Trophoblast cell (in vitro differentiated cells and primary cell): ENCODE measurements at regions not wholly inside any gene's neighbourhood (a gene's known extent, or its start where the extent isn't known, plus 50 kb on each side); places are given as distances from the start of the nearest gene placed in this dataset.

Experiments
- DNase-seq, 2 donors: peaks; one replicate each; pipeline ENCODE4 v3.0.0-alpha.2; 2016
- H2AFZ ChIP-seq: 2 replicates; pipeline ENCODE4 v1.6.1; 2013; ENCODE audit warnings: low read length, moderate library complexity, mild to moderate bottlenecking; ENCODE audit not compliant: insufficient read depth, poor library complexity
- H2AK5ac ChIP-seq: 2 replicates; pipeline ENCODE4 v1.6.1; 2013; ENCODE audit warnings: mild to moderate bottlenecking, low read length
- H2BK120ac ChIP-seq: 2 replicates; pipeline ENCODE4 v1.6.1; 2013; ENCODE audit warnings: low read length, mild to moderate bottlenecking, moderate library complexity; ENCODE audit not compliant: insufficient read depth, poor library complexity
- H2BK12ac ChIP-seq: 2 replicates; pipeline ENCODE4 v1.6.1; 2013; ENCODE audit warnings: mild to moderate bottlenecking, low read length, moderate library complexity
- H2BK5ac ChIP-seq: 2 replicates; pipeline ENCODE4 v1.6.1; 2013; ENCODE audit warnings: low read length, low read depth, moderate library complexity, mild to moderate bottlenecking; ENCODE audit not compliant: poor library complexity
- H3K14ac ChIP-seq: 2 replicates; pipeline ENCODE4 v1.6.1; 2013; ENCODE audit warnings: mild to moderate bottlenecking, low read length
- H3K18ac ChIP-seq: 2 replicates; pipeline ENCODE4 v1.6.1; 2013; ENCODE audit warnings: mild to moderate bottlenecking, low read length
- H3K23ac ChIP-seq: 2 replicates; pipeline ENCODE4 v1.6.1; 2013; ENCODE audit warnings: low read length
- H3K27ac ChIP-seq: 2 replicates; pipeline ENCODE4 v1.5.1; 2013; ENCODE audit warnings: low read depth, mild to moderate bottlenecking, inconsistent platforms, low read length, moderate library complexity
- H3K27me3 ChIP-seq: 2 replicates; pipeline ENCODE4 v1.6.1; 2013; ENCODE audit warnings: inconsistent platforms, mild to moderate bottlenecking, low read length, moderate library complexity; ENCODE audit not compliant: insufficient read depth
- H3K36me3 ChIP-seq, 2 experiments: 1 replicate in 1 of 2; 2 replicates in 1 of 2; pipeline ENCODE4 v1.6.1; 2013; ENCODE audit warnings: low read length in 2 of 2, mild to moderate bottlenecking in 2 of 2, moderate library complexity in 1 of 2; ENCODE audit not compliant: insufficient read depth in 2 of 2, control insufficient read depth in 1 of 2
- H3K4ac ChIP-seq: 2 replicates; pipeline ENCODE4 v1.6.1; 2013; ENCODE audit warnings: low read depth, mild to moderate bottlenecking, low read length, moderate library complexity
- H3K4me1 ChIP-seq, 2 experiments: 1 replicate in 1 of 2; 2 replicates in 1 of 2; pipeline ENCODE4 v1.6.1; 2013; ENCODE audit warnings: low read length in 2 of 2, mild to moderate bottlenecking in 2 of 2, moderate library complexity in 1 of 2; ENCODE audit not compliant: insufficient read depth in 2 of 2, control insufficient read depth in 1 of 2
- H3K4me2 ChIP-seq: 2 replicates; pipeline ENCODE4 v1.6.1; 2013; ENCODE audit warnings: inconsistent platforms, mild to moderate bottlenecking, low read length, moderate library complexity
- H3K4me3 ChIP-seq: 2 replicates; pipeline ENCODE4 v1.5.1; 2013; ENCODE audit warnings: mild to moderate bottlenecking, low read depth, low read length, inconsistent platforms
- H3K79me1 ChIP-seq: one replicate; pipeline ENCODE4 v1.6.1; 2013; ENCODE audit warnings: low read length
- H3K79me2 ChIP-seq: 2 replicates; pipeline ENCODE4 v1.6.1; 2013; ENCODE audit warnings: low read length, mild to moderate bottlenecking; ENCODE audit not compliant: control insufficient read depth, insufficient read depth, poor library complexity
- H3K9ac ChIP-seq: 2 replicates; pipeline ENCODE4 v1.6.1; 2013; ENCODE audit warnings: mild to moderate bottlenecking, low read length
- H3K9me3 ChIP-seq: 2 replicates; pipeline ENCODE4 v1.6.1; 2013; ENCODE audit warnings: low read depth, mild to moderate bottlenecking, control low read depth, inconsistent platforms, low read length; ENCODE audit not compliant: insufficient read depth
- H4K12ac ChIP-seq: 2 replicates; pipeline ENCODE4 v1.6.1; 2013; ENCODE audit warnings: low read depth, mild to moderate bottlenecking, low read length, moderate library complexity
- H4K8ac ChIP-seq: 2 replicates; pipeline ENCODE4 v1.6.1; 2013; ENCODE audit warnings: low read depth, mild to moderate bottlenecking, low read length, moderate library complexity
- H4K91ac ChIP-seq: one replicate; pipeline ENCODE4 v1.6.1; 2013; ENCODE audit warnings: low read depth, mild to moderate bottlenecking, low read length, moderate library complexity
- WGBS: extraction: QIAGEN DNeasy Blood & Tissue Kit; methylation state at CpG from one replicate; pipeline ENCODE4 v1.1.7; 2013; ENCODE audit warnings: missing lambda C conversion rate; ENCODE audit not compliant: insufficient read length, insufficient coverage; ENCODE audit errors: extremely low coverage; 5-methylcytosine and 5-hydroxymethylcytosine counted together

DNA sequence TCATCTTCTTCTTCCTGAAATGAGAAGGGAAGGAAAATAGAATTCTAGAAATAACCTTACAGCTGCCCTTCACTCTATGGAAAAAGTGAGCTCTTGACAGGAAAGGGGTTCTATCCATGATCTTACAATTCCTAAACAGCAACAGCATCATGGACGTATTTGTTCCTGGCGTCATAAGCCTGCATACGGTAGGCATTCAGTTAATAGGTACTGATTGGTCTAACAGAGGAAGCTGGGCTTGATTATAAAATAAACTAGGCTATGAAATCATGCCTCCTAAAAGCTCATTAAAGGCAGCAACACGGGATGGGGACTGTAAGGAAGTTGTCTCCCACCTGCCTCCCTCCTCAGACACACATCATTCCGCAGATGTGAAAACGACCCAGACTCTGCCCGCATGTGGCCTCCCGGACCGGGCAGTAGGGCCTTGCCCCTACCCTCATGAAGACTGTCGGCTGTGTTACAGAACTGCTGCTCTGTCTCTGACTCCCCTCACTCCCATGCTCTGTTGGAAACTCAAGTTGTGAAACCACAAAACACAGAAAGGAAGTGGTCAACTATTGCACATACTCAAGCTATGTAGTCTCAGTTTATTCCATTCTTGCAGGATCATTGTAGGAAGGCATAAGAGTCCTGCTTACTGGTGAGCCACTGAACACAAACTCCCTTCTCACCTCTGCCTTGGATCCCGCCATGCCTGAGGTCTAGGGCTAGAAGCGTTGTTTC is 129.8 kb downstream of the DLEU7 start:
- no peak overlapping the region for H2AK5ac ChIP-seq

DNA sequence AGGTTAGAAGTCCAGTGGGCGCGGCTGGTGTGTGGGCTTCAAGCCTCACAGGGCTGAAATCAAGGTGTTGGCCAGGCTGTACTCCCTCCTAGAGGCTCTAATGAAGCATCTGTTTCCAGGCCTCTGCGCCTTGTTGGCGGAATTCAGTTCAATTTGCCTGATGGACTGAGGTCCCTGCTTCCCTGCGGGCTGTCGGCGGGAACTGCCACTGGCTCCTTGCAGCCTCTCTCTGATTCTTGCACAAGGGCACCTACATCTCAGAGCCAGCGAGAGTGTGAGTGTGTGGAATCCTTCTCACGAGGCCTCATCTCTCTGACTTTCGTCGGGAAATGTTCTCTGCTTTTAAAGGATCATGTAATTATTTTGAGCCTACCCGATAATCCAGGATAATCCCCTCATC is 128.6 kb downstream of the DLEU7 start:
- Histone ChIP-seq H3K9ac (no peak overlapping the region), H3K18ac (no peak overlapping the region), H4K12ac (no peak overlapping the region), H3K79me2 (no peaks in the 10 kb centered on the region), H3K27ac (no peak overlapping the region), H2BK12ac (no peak overlapping the region), H4K91ac (no peak overlapping the region), H3K9me3 (peaks cover 1% of the 10 kb centered on the region), H2AFZ (no peak overlapping the region), H2BK120ac (no peak overlapping the region), H2AK5ac (no peak overlapping the region), H3K4me2 (no peak overlapping the region), H3K36me3 (no peaks in the 10 kb centered on the region), H3K23ac (no peak overlapping the region), H3K4ac (no peak overlapping the region), H4K8ac (no peak overlapping the region), H3K14ac (no peak overlapping the region), H3K4me1 (no peaks in the 10 kb centered on the region), H3K4me3 (no peak overlapping the region), H3K79me1 (no peaks in the 10 kb centered on the region), H2BK5ac (no peak overlapping the region), H3K27me3 (no peaks in the 10 kb centered on the region)
- no peak for DNase-seq
- no CpG with 5 or more reads among the region's 12 CpGs for WGBS

More for the DNA sequence above, 129.8 kb downstream of the DLEU7 start:
- Histone ChIP-seq H3K36me3 (no peaks in the 10 kb centered on the region), H3K27ac (no peak overlapping the region), H3K27me3 (no peaks in the 10 kb centered on the region), H3K4me3 (no peak overlapping the region), H2BK5ac (no peak overlapping the region), H2AFZ (no peak overlapping the region), H3K4ac (no peak overlapping the region), H4K91ac (no peak overlapping the region), H4K12ac (no peak overlapping the region), H3K18ac (no peak overlapping the region), H3K79me2 (no peaks in the 10 kb centered on the region), H4K8ac (no peak overlapping the region), H3K4me2 (no peak overlapping the region), H3K23ac (no peak overlapping the region), H2BK12ac (no peak overlapping the region), H3K14ac (no peak overlapping the region), H2BK120ac (no peak overlapping the region), H3K9me3 (peaks cover 1% of the 10 kb centered on the region), H3K4me1 (no peaks in the 10 kb centered on the region), H3K79me1 (no peaks in the 10 kb centered on the region), H3K9ac (no peak overlapping the region)
- WGBS, result no CpG with 5 or more reads among the region's 12 CpGs
- DNase-seq, result peak; percentile 5 to 61

DNA sequence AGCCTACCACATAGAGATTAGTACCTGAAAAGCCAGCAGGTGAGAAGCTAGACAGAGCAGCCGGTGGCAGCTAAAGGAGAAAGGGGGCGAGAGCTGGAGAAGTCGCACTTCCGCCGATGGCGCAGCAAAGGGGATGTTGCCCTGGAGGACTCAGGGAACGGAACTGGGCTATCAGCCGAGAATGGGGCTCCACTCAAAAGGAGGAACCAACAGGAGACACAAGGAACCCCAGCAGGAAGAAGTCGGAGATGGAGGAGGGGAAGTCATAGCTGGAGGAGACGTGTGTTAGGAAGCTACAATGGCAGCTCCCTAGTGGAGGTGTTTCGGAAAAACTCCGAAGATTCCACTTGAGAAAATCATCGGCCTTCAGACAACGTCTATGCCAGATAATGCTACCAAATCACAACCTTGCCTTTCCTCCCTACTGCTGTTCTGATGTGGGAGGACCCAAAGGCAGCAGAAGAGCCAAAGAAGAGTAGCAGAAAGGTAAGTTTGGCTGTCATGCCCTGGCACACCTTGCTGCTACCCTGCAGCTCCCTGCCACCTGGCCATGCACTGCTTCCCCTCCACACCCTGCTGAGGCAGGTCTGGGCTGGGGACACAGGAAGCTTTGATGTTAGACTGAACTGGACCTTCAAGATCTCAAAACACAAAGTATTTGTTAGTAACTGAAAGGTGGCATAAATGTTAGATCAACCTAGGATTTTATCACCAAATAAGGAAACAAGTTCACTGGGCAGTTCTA is 127.9 kb downstream of the DLEU7 start:
- Histone ChIP-seq H3K27ac (no peak overlapping the region), H3K9me3 (peaks cover 1% of the 10 kb centered on the region), H3K9ac (no peak overlapping the region), H4K91ac (no peak overlapping the region), H3K23ac (no peak overlapping the region), H4K12ac (no peak overlapping the region), H3K79me1 (no peaks in the 10 kb centered on the region), H2BK120ac (no peak overlapping the region), H2AK5ac (no peak overlapping the region), H3K4me1 (no peaks in the 10 kb centered on the region), H3K79me2 (no peaks in the 10 kb centered on the region), H2BK5ac (no peak overlapping the region), H3K4me3 (no peak overlapping the region), H3K27me3 (no peaks in the 10 kb centered on the region), H3K18ac (no peak overlapping the region), H3K36me3 (no peaks in the 10 kb centered on the region), H3K4me2 (no peak overlapping the region), H3K4ac (no peak overlapping the region), H2AFZ (no peak overlapping the region), H2BK12ac (no peak overlapping the region), H3K14ac (no peak overlapping the region), H4K8ac (no peak overlapping the region)
- WGBS, result no CpG with 5 or more reads among the region's 14 CpGs
- peak in 1 of 2 donors; percentile 19 for DNase-seq

DNA sequence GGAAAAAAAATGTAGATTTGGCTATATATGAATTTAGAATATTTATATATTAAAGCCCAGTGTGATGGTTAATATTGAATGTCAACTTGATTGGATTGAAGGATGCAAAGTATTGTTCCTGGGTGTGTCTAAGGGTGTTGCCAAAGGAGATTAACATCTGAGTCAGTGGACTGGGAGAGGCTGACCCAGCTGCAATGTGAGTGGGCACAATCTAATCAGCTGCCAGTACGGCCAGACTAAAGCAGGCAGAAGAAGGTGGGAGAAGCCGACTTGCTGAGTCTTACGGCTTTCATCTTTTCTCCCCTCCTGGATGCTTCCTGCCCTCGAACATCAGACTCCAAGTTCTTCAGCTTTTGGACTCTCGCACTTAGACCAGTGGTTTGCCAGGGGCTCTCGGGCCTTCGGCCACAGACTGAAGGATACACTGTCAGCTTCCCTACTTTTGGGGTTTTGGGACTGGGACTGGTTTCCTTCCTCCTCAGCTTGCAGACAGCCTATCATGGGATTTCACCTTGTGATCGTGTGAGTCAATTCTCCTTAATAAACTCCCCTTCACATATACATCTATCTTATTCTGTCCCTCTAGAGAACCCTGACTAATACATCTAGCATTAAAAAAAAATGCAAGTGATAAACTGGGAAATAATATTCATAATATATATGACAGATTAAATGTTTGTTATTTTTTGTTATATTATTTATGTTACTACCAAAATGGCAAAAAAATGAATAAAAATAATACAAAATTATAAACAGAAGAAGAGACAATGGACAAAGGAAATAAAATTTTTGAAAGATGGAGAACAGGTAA is 122.4 kb downstream of the DLEU7 start:
- no peak overlapping the region for H3K23ac ChIP-seq
- no peaks in the 10 kb centered on the region for H3K9me3 ChIP-seq
- H3K27ac ChIP-seq, result no peak overlapping the region
- no peak overlapping the region for H4K91ac ChIP-seq
- no peak overlapping the region for H4K8ac ChIP-seq
- WGBS, result no CpG with 5 or more reads among the region's 8 CpGs
- no peaks in the 10 kb centered on the region for H3K36me3 ChIP-seq
- H2AFZ ChIP-seq, result no peak overlapping the region
- DNase-seq, result peak; percentile 1 to 25
- no peak overlapping the region for H2BK120ac ChIP-seq
- H3K79me2 ChIP-seq, result no peaks in the 10 kb centered on the region
- no peak overlapping the region for H3K4ac ChIP-seq
- no peak overlapping the region for H3K9ac ChIP-seq
- no peak overlapping the region for H2BK5ac ChIP-seq
- H3K27me3 ChIP-seq, result no peaks in the 10 kb centered on the region
- no peak overlapping the region for H2AK5ac ChIP-seq
- H3K4me3 ChIP-seq, result no peak overlapping the region
- no peak overlapping the region for H4K12ac ChIP-seq
- H3K14ac ChIP-seq, result no peak overlapping the region
- no peak overlapping the region for H3K18ac ChIP-seq
- H3K4me2 ChIP-seq, result no peak overlapping the region
- H3K4me1 ChIP-seq, result no peaks in the 10 kb centered on the region
- no peaks in the 10 kb centered on the region for H3K79me1 ChIP-seq
- no peak overlapping the region for H2BK12ac ChIP-seq
